ENCODE measurements at regions not wholly inside any gene's neighbourhood (a gene's known extent, or its start where the extent isn't known, plus 50 kb on each side); places are given as distances from the start of the nearest gene placed in this dataset.

DNA sequence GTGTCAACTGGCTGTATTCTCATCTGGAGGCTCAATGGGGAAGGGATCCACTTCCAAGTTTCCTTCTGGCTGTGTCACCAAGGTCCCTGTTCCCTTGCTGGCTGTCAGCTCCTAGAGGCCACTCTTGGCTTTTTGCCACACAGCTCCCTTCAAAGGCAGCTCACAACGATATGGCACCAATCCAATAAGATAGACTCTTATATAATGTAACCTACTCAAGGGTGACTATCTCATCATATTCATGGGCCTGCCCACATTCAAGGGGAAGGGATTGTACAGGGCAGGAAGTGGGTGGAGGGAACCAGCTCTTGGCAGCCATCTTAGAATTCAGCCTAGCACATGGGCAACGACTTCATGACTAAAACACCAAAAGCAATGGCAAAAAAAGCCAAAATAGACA, 98.7 kb upstream of the PLXNC1 start:
- H3K36me3 Mint-ChIP-seq (ENCODE audit: insufficient read depth in 1 of 3, low read depth in 3 of 3), result peaks cover 0 to 12% (median 3%) of the 10 kb centered on the region in 3 experiments; a peak in 2 of 7 replicates
- H3K9ac ChIP-seq (ENCODE audit: extremely low read depth, insufficient read length, low read length), result no peak overlapping the region
- H2AFZ ChIP-seq (ENCODE audit: low read length), result no peak overlapping the region
- peaks cover 3% of the 10 kb centered on the region for H3K27me3 Mint-ChIP-seq (ENCODE audit: low read depth)
- TF ChIP-seq, protein P1, sequence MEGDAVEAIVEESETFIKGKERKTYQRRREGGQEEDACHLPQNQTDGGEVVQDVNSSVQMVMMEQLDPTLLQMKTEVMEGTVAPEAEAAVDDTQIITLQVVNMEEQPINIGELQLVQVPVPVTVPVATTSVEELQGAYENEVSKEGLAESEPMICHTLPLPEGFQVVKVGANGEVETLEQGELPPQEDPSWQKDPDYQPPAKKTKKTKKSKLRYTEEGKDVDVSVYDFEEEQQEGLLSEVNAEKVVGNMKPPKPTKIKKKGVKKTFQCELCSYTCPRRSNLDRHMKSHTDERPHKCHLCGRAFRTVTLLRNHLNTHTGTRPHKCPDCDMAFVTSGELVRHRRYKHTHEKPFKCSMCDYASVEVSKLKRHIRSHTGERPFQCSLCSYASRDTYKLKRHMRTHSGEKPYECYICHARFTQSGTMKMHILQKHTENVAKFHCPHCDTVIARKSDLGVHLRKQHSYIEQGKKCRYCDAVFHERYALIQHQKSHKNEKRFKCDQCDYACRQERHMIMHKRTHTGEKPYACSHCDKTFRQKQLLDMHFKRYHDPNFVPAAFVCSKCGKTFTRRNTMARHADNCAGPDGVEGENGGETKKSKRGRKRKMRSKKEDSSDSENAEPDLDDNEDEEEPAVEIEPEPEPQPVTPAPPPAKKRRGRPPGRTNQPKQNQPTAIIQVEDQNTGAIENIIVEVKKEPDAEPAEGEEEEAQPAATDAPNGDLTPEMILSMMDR (conservative IDR thresholded peaks at IDR 0.05), result no peak
- no peak for DNase-seq
- H4K91ac ChIP-seq (ENCODE audit: insufficient read length, low read depth, low read length), result no peak overlapping the region
- no peaks in the 10 kb centered on the region for H3K23me2 ChIP-seq (ENCODE audit: insufficient read length, low read depth, low read length, poor library complexity, severe bottlenecking)
- H3K4me3 Mint-ChIP-seq, result no peak overlapping the region
- H3K27ac Mint-ChIP-seq, result peak overlapping the region in 1 of 3 experiments; percentile 59; a peak in 1 of 7 replicates
- H2BK120ac ChIP-seq (ENCODE audit: low read depth, low read length, poor library complexity, severe bottlenecking), result no peak overlapping the region
- no peaks in the 10 kb centered on the region for H4K20me1 ChIP-seq (ENCODE audit: control insufficient read depth, insufficient read depth, insufficient read length)
- peaks cover 12 to 15% of the 10 kb centered on the region in 2 experiments for H3K9me3 Mint-ChIP-seq
- no peak overlapping the region for H4K8ac ChIP-seq (replicated peaks; ENCODE audit: insufficient read length, low read depth, low read length)
- no peaks in the 10 kb centered on the region for H3K4me1 ChIP-seq (ENCODE audit: insufficient read depth, low read length)
- H3K23ac ChIP-seq (ENCODE audit: insufficient read length, low read depth, low read length), result no peak overlapping the region
- no peak overlapping the region for H3K18ac ChIP-seq (ENCODE audit: insufficient read length, low read depth, low read length)
- H2BK20ac ChIP-seq (ENCODE audit: low read depth, low read length, poor library complexity, severe bottlenecking), result no peak overlapping the region
- no peaks in the 10 kb centered on the region for H3K9me3 ChIP-seq (ENCODE audit: control insufficient read depth, low read depth, low read length)
- H3K79me2 ChIP-seq (ENCODE audit: insufficient read depth, low read length), result no peaks in the 10 kb centered on the region
- H2AK5ac ChIP-seq (ENCODE audit: insufficient read length, low read length), result no peak overlapping the region
- H4K5ac ChIP-seq (ENCODE audit: insufficient read length, low read depth, low read length), result no peak overlapping the region
- no peak overlapping the region for H2BK15ac ChIP-seq (ENCODE audit: low read depth, low read length)
- no peak overlapping the region for H3K4ac ChIP-seq (ENCODE audit: low read depth, low read length)
- H3K14ac ChIP-seq (ENCODE audit: insufficient read depth, low read length), result no peak overlapping the region
- H3K27ac ChIP-seq (ENCODE audit: insufficient read length, low read depth, low read length), result no peak overlapping the region
- H3K4me1 Mint-ChIP-seq, result peaks cover 9% of the 10 kb centered on the region in 2 experiments
- no CpG with 5 or more reads among the region's 2 CpGs for WGBS (ENCODE audit: extremely low coverage, insufficient read length, low lambda C conversion rate)
- H3K56ac ChIP-seq (ENCODE audit: insufficient read length, low read depth, low read length), result no peak overlapping the region
- H2BK12ac ChIP-seq (ENCODE audit: insufficient read length, low read depth, low read length), result no peak overlapping the region
- no peaks in the 10 kb centered on the region for H3K79me1 ChIP-seq (ENCODE audit: insufficient read depth, low read depth, low read length, poor library complexity, severe bottlenecking)
- no peaks in the 10 kb centered on the region for H3K27me3 ChIP-seq (ENCODE audit: insufficient read depth, low read length)
- no peak overlapping the region for H3K4me2 ChIP-seq (ENCODE audit: insufficient read depth, insufficient read length, low read length)
- no peak overlapping the region for H2BK5ac ChIP-seq (ENCODE audit: insufficient read length, low read length)
- H3T11ph ChIP-seq (ENCODE audit: low read length), result no peak overlapping the region

Data from H9 (cell line).